GM12878 (cell line): ENCODE measurements at regions not wholly inside any gene's neighbourhood (a gene's known extent, or its start where the extent isn't known, plus 50 kb on each side); places are given as distances from the start of the nearest gene placed in this dataset.

Experiments
- BHLHE40 ChIP-seq, 2 experiments: fragments of 450-650 bp in 1 of 2; IDR thresholded peaks; 2 replicates each; pipeline ENCODE4 v1.6.1; 2011 to 2017; ENCODE audit warnings: low read depth in 2 of 2, borderline replicate concordance in 1 of 2, improper control_type of control experiment in 1 of 2, low read length in 1 of 2, mild to moderate bottlenecking in 1 of 2
- EZH2 ChIP-seq: IDR thresholded peaks from 2 replicates; pipeline ENCODE4 v1.6.1; 2012; ENCODE audit warnings: low read depth, mild to moderate bottlenecking, control low read depth, inconsistent platforms, low read length, borderline replicate concordance; ENCODE audit not compliant: control insufficient read depth
- FOS ChIP-seq: IDR thresholded peaks from 3 replicates; pipeline ENCODE4 v1.6.1; 2011; ENCODE audit warnings: borderline replicate concordance; ENCODE audit not compliant: insufficient read length; ENCODE audit errors: extremely low read depth
- HCFC1 ChIP-seq: fragments of 150-350 bp; IDR thresholded peaks from 2 replicates; pipeline ENCODE4 v1.6.1; 2014; ENCODE audit warnings: low read length
- HDGF ChIP-seq: fragments of 450-650 bp; IDR thresholded peaks from 2 replicates; pipeline ENCODE4 v1.6.1; 2016; ENCODE audit warnings: antibody characterized with exemption
- POLR2A ChIP-seq: IDR thresholded peaks from 2 replicates; pipeline ENCODE4 v1.6.1; 2011; ENCODE audit warnings: low read depth, mild to moderate bottlenecking, low read length
- POLR2AphosphoS5 ChIP-seq: IDR thresholded peaks from 2 replicates; pipeline ENCODE4 v1.6.1; 2011; ENCODE audit warnings: mild to moderate bottlenecking, low read length, inconsistent platforms
- RAD21 ChIP-seq: IDR thresholded peaks from 2 replicates; pipeline ENCODE4 v1.6.1; 2011; ENCODE audit warnings: mild to moderate bottlenecking, low read depth, low read length, moderate library complexity; ENCODE audit not compliant: insufficient read depth
- SMC3 ChIP-seq: IDR thresholded peaks from 2 replicates; pipeline ENCODE4 v1.6.1; 2011; ENCODE audit warnings: low read length, improper control_type of control experiment, borderline replicate concordance
- YY1 ChIP-seq: IDR thresholded peaks from 2 replicates; pipeline ENCODE4 v1.6.1; 2011; ENCODE audit warnings: low read depth, mild to moderate bottlenecking, low read length
- ZNF274 ChIP-seq: IDR thresholded peaks from one replicate; pipeline ENCODE4 v1.8.0; 2011; ENCODE audit not compliant: insufficient read length, insufficient read depth
- TF ChIP-seq, protein P1 (sequence below), 3 experiments: IDR thresholded peaks in 2 of 3; conservative IDR thresholded peaks in 1 of 3; 2 replicates each; pipeline ENCODE4 v1.5.1; 2011; ENCODE audit warnings: low read depth in 3 of 3, low read length in 3 of 3, mild to moderate bottlenecking in 3 of 3, control low read depth in 2 of 3, moderate library complexity in 2 of 3, inconsistent platforms in 1 of 3, mixed read lengths in 1 of 3; ENCODE audit not compliant: control insufficient read depth in 2 of 3, insufficient read depth in 1 of 3; ENCODE audit errors: extremely low read depth in 1 of 3

DNA sequence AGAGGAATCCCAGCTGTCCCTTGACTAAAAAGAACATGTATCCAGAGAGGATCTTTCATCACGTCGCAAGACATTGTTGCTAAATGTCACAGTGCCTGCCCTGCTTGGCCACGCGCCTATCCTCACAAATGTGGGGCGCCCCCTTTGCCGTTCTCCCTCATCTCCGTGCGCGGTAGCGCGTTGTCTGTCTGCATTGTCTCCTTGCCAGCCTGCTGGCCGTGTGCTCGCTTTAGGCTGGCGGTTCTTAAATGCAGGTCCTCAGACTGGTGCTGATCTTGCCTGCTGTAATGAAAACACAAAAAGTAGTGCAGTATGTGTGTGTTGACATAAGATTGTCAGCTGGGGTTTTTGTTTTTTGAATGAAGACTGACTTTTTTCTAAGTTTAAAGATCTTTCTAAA is 198.2 kb upstream of the RGS6 start:
- TF ChIP-seq, protein P1, sequence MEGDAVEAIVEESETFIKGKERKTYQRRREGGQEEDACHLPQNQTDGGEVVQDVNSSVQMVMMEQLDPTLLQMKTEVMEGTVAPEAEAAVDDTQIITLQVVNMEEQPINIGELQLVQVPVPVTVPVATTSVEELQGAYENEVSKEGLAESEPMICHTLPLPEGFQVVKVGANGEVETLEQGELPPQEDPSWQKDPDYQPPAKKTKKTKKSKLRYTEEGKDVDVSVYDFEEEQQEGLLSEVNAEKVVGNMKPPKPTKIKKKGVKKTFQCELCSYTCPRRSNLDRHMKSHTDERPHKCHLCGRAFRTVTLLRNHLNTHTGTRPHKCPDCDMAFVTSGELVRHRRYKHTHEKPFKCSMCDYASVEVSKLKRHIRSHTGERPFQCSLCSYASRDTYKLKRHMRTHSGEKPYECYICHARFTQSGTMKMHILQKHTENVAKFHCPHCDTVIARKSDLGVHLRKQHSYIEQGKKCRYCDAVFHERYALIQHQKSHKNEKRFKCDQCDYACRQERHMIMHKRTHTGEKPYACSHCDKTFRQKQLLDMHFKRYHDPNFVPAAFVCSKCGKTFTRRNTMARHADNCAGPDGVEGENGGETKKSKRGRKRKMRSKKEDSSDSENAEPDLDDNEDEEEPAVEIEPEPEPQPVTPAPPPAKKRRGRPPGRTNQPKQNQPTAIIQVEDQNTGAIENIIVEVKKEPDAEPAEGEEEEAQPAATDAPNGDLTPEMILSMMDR (IDR thresholded peaks at IDR 0.05 in 2 of 3, conservative IDR thresholded peaks at IDR 0.05 in 1 of 3; ENCODE audit: control insufficient read depth in 2 of 3, extremely low read depth in 1 of 3, insufficient read depth in 1 of 3, low read depth in 3 of 3, low read length in 3 of 3): no peak
- TF ChIP-seq FOS: no peak
- no peak for TF ChIP-seq YY1
- TF ChIP-seq SMC3: no peak
- no peak for TF ChIP-seq RAD21
- TF ChIP-seq POLR2AphosphoS5: no peak
- no peak for TF ChIP-seq ZNF274
- TF ChIP-seq EZH2: no peak
- no peak for TF ChIP-seq HCFC1
- no peak for TF ChIP-seq POLR2A
- no peak for TF ChIP-seq HDGF
- no peak for TF ChIP-seq BHLHE40 (IDR thresholded peaks at IDR 0.05; ENCODE audit: borderline replicate concordance in 1 of 2, low read depth in 2 of 2, low read length in 1 of 2)
